Amygdala (tissue), 56 donors: ENCODE measurements at regions not wholly inside any gene's neighbourhood (a gene's known extent, or its start where the extent isn't known, plus 50 kb on each side); places are given as distances from the start of the nearest gene placed in this dataset.
"Not testable (repeated sequence)": the region's sequence is repeated elsewhere in the genome, so short reads cannot be mapped to it uniquely, and the experiment has no call there.

Experiments used
- DNase-seq, 56 donors: peaks; one replicate each; lab custom pipeline; 2025; lab: John Stamatoyannopoulos, UW

DNA sequence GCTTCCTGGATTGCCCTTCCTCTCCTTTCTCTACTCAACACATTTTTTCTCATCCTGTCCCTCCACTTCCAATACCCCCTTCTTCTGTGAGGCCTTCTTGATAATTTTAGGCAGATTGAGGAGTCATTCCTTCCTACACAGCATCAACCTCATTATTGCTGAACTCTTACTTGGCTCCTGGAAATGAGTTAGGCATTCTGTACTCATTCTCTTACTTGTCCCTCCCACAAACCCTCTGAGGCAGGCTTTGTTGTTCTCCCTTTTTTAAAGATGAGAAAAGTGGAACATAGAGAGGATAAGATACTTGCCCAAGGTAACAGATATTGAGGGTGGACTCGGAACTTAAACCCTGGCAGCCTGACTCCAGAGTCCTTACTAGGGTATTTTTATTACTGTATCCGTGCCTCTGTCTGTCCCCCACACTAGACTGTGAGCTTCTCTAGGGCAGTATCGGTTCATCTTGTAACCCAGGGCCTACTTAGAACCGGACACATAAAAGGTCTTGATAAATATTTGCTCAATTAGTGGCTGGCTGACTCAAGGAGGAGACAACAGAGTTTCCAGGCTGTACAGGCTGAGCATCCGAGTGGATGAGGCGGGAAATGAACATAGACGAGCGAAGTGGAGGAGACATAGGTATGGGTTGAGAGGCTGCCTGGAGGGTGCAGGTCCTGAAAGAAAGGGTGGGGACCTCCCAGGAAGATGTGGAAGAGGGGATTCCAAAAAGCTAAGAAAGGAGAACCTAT, 148.7 kb upstream of the ATP2B2 start:
- no peak for DNase-seq

DNA sequence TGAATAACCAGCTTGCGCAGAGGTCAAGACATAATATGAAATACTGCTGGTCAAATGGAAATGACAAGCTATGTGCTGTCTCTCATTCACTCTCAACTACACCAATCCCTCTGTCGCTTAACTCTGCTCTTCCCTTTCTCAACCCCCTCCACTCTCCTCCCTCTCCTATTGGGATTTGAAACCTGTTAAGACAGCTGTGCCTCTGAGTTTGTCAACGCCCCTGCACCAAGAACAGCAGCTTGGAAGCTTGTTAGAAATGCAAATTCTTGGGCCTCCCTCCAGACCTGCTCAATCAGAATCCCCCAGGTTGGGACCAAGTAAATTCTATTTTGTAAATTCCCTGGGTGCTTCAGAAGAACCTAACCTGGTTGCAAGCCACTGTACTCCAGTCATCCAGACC, 149.7 kb upstream of the ATP2B2 start:
- DNase-seq = no peak

- DNase-seq = not testable (repeated sequence)
Measured at GRCh38 chr3:10657339-10657738, 152.0 kb upstream of the ATP2B2 start.

- DNase-seq = no peak
Measured at GRCh38 chr3:10665592-10665991, 150.4 kb upstream of the SLC6A11 start.

GRCh38 chr3:10666621-10667020, 149.4 kb upstream of the SLC6A11 start:
- peak in 45 of 56 donors; percentile 5 to 82 (median 46) for DNase-seq

GRCh38 chr3:10667269-10667668, 148.8 kb upstream of the SLC6A11 start:
- no peak for DNase-seq

DNA sequence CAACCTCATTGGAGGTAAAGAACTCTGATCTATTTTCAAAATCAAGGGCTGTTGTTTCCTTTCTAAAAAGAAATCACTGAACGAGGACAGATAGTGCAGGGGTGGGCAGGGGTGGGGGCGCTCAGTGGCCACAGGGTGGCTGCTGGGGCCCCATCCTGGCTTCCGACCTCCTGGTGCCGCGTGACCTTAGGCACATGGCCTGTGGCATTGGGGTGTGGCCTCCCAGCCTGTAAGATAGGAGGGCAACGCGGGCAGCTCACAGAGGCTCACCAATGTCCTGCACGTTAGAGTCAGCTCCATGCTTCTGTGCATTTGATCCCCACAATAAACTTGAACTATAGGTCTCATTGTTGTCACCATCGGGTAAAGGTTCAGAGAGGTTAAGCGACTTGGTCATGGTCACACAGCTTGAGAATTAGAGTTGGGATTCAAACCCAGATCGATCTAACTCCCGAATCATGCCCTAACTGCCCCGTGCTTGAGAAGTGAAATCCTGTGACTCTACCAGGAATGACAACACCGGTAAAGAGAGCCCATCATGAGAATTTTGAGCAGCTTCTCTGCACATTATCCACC, 148.0 kb upstream of the SLC6A11 start:
- no peak for DNase-seq

GRCh38 chr3:10669490-10670048, 146.5 kb upstream of the SLC6A11 start:
- no peak for DNase-seq

- DNase-seq = peak in 3 of 56 donors; percentile 7 to 14 (median 14)
Measured at GRCh38 chr3:10672422-10672821, 143.6 kb upstream of the SLC6A11 start.

GRCh38 chr3:10674578-10674977, 141.4 kb upstream of the SLC6A11 start:
- peak in 1 of 56 donors; percentile 19 for DNase-seq

- no peak for DNase-seq
Measured at GRCh38 chr3:10676905-10677304, 139.1 kb upstream of the SLC6A11 start.

- no peak for DNase-seq
Measured at GRCh38 chr3:10678796-10679376, 137.1 kb upstream of the SLC6A11 start.

DNA sequence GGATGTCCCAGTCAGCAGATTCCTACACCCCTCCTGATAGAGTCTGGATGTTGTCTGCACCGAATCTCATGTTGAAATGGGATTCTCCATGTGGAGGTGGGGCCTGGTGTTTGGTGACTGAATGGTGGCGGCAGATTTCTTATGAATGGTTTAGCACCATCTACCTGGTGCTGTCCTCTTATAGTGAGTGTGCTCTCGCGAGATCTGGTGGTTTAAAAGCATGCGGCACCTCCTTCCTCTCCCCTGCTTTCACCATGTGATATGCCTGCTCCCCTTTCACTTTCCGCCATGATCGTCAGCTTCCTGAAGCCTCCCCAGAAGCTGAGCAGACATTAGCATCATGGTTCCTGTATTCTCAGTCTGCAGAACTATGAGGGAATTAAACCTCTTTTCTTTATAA, 135.2 kb upstream of the SLC6A11 start:
- no peak for DNase-seq

DNA sequence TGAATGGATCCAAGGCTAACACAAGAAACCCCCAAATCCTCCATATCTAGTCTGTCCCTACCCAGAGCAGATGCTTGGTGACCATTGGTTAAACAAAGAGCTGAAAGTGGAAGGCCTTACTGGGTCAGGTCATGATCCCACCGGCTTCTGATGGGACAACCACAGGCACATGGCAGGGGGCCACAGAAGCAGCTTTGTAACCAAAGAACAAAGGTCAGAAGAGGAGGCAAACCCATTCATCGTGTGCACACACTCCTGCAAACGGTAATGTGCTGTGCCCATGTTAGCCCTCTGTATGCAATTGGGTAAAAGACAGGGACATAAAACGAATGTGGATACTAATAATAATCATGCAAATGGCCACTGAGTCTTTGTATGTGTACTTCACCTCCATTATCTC, 133.3 kb upstream of the SLC6A11 start:
- DNase-seq = no peak

DNA sequence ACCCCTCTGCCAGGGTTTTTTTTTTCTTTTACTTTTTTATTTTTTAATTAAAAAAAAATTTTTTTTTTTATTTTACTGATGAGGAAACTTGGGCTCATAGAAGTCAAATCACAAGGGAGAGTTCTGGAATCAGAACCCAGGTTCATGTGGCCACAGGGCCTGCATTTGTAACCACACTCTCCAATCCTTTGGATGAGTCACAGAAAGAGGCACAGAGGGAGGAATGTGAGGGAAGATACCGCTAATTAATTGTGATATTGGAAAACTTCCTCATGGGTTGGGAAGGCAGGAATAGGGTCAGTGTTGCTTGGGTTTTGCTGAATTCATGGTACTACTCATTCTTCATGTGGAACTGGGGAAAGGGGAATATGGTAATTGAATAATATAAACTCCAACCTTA, 132.9 kb upstream of the SLC6A11 start:
- no peak for DNase-seq

DNA sequence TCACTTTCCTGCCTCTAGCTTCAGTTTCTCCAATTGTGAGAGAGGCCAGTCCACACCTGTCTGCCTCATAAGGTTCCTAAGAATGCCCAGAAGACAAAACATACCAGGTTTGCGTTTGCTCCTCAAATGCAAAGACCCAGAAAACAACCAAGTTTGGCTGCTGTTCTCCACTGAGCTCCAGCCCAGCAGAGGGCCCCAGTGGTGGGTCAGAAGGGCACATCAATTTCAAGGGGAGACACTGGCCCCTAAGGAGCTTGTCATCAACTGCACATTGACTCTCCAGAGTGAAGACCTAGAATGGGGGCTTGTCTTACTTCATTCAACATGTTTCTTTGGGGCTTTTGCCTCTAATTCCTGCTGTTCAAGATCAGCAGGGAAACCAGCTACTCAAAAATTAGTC, 127.9 kb upstream of the SLC6A11 start:
- DNase-seq = no peak

- no peak for DNase-seq
Measured at GRCh38 chr3:10688548-10689172, 127.4 kb upstream of the SLC6A11 start.

- no peak for DNase-seq
Measured at GRCh38 chr3:10692039-10692622, 123.9 kb upstream of the SLC6A11 start.

DNA sequence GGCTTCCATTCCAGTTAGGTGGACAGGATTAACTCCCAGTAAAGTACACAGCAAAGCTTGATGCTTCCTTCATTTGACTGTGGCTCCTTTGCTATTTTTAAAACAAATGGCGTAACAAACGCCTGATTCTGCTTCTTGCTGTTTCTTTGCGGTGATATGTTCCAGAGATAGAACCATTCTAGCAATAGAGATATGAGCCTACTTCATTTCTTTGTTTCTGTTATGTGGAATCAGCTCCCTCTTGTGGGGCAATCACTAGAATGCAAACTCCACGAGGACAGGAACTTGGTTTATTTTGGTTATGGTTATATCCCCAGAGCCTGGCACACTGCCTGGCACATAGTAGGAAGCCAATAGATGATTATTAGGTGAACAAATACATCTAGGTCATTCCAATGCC, 122.6 kb upstream of the SLC6A11 start:
- DNase-seq = no peak

DNA sequence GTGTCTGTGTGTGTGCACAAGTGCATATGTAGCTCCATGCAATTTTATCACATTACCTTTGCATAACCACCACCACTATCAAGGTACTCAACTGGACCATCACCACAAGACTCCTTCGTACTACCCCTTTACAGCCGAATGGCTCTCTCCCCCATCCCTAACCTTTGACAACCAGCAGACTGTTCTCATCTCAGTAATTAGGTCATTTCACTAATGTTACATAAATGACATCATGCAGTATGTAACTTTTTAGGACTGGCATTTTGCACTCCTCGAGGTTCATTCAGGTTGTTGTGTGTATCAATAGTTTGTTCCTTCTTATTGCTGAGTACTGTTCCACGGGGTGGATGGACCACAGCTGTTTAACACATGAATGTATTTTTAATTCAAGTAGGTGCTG, 121.8 kb upstream of the SLC6A11 start:
- no peak for DNase-seq

DNA sequence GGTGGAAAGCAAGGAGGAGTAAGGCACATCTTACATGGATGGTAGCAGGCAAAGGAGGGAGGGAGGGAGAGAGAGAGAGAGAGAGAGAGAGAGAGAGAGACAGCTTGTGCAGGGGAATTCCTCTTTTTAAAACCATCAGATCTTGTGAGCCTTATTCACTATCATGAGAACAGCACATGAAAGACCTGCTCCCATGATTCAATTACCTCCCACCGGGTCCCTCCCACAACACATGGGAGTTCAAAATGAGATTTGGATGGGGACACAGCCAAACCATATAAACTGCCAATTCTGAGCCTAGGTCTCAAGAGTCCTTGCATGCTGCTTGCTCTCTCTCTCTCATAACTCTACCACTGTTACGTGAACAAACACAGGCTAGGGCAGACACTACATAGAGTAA, 120.8 kb upstream of the SLC6A11 start:
- DNase-seq = not testable (repeated sequence)
